ENCODE measurements at regions not wholly inside any gene's neighbourhood (a gene's known extent, or its start where the extent isn't known, plus 50 kb on each side); places are given as distances from the start of the nearest gene placed in this dataset.

- no peak for TF ChIP-seq CTCF (IDR thresholded peaks at IDR 0.05 in 8 of 11, conservative IDR thresholded peaks at IDR 0.05 in 3 of 11)
- no peak for TF ChIP-seq POLR2AphosphoS5 (IDR thresholded peaks at IDR 0.05)
These were observed 92.2 kb downstream of the GEMIN8 start for GRCh38 chrX:13937370-13938050.

Measured in spleen (tissue), 7 donors.